ENCODE measurements at regions not wholly inside any gene's neighbourhood (a gene's known extent, or its start where the extent isn't known, plus 50 kb on each side); places are given as distances from the start of the nearest gene placed in this dataset.
A peak's percentile ranks its signal among the peaks of the same experiment; 100 is the strongest.
"Not testable (repeated sequence)": the region's sequence is repeated elsewhere in the genome, so short reads cannot be mapped to it uniquely, and the experiment has no call there.

GRCh38 chr2:138373993-138374408, 127.6 kb upstream of the SPOPL start:
- no peak overlapping the region for H3K27ac ChIP-seq
- DNase-seq (no peak), ATAC-seq (peak; percentile 43)
- H3K27me3 ChIP-seq = no peaks in the 10 kb centered on the region
- intact Hi-C loops (cut with DNase I) = no loop called here
- H3K4me1 ChIP-seq = no peaks in the 10 kb centered on the region
- H3K4me3 ChIP-seq = no peak overlapping the region
- H3K36me3 ChIP-seq = no peaks in the 10 kb centered on the region
- TF ChIP-seq, protein P1, sequence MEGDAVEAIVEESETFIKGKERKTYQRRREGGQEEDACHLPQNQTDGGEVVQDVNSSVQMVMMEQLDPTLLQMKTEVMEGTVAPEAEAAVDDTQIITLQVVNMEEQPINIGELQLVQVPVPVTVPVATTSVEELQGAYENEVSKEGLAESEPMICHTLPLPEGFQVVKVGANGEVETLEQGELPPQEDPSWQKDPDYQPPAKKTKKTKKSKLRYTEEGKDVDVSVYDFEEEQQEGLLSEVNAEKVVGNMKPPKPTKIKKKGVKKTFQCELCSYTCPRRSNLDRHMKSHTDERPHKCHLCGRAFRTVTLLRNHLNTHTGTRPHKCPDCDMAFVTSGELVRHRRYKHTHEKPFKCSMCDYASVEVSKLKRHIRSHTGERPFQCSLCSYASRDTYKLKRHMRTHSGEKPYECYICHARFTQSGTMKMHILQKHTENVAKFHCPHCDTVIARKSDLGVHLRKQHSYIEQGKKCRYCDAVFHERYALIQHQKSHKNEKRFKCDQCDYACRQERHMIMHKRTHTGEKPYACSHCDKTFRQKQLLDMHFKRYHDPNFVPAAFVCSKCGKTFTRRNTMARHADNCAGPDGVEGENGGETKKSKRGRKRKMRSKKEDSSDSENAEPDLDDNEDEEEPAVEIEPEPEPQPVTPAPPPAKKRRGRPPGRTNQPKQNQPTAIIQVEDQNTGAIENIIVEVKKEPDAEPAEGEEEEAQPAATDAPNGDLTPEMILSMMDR (IDR thresholded peaks at IDR 0.05) = peak; percentile 65
- H3K9me3 ChIP-seq = no peaks in the 10 kb centered on the region

DNA sequence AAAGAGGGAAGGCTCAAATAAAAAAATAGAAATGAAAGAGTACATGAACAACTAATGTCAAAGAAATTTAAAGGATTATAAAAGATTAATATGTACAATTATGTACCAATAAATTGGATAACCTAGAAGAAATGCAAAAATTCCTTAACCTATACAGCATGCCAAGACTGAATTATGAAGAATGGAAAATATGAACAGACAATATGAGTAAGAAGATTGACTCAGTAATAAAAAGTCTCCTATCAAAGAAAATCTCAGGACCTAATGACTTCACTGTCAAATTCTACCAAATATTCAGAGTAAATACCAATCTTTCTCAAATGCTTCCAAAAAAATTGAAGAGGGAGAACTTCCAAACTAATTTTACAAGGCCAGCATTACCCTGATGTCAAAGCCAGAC, 120.2 kb upstream of the SPOPL start:
- H3K36me3 ChIP-seq = no peaks in the 10 kb centered on the region
- intact Hi-C loops (cut with DNase I) = no loop called here
- no peak for DNase-seq
- H3K9me3 ChIP-seq = no peaks in the 10 kb centered on the region
- TF ChIP-seq, protein P1 (IDR thresholded peaks at IDR 0.05) = no peak
- no peak for ATAC-seq
- no peak overlapping the region for H3K4me3 ChIP-seq
- no peaks in the 10 kb centered on the region for H3K27me3 ChIP-seq
- H3K27ac ChIP-seq = no peak overlapping the region
- H3K4me1 ChIP-seq = no peaks in the 10 kb centered on the region

- TF ChIP-seq, protein P1 (IDR thresholded peaks at IDR 0.05) = no peak
- no peak overlapping the region for H3K4me3 ChIP-seq
Measured at GRCh38 chr2:138382672-138383071, 118.9 kb upstream of the SPOPL start.

DNA sequence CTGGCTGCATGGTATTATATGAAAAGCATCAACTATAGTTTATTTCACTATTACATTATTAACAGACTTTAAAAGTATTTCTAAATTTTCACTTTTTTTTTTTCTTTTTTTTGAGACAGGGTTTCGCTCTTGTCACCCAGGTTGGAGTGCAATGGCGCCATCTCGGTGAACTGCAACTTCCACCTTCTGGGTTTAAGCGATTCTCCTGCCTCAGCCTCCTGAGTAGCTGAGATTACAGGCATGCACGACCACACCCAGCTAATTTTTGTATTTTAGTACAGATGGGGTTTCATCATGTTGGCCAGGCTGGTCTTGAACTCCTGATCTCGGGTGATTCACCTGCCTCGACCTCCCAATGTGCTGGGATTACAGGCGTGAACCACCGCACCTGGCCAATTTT, 115.4 kb upstream of the SPOPL start:
- ATAC-seq; H3K4me1 ChIP-seq; H3K27ac ChIP-seq; DNase-seq; H3K4me3 ChIP-seq; H3K36me3 ChIP-seq; H3K9me3 ChIP-seq; H3K27me3 ChIP-seq; intact Hi-C loops (cut with DNase I): not testable (repeated sequence)

More at GRCh38 chr2:138382672-138383071, 118.9 kb upstream of the SPOPL start:
- Histone ChIP-seq H3K9me3 (no peaks in the 10 kb centered on the region), H3K27ac (no peak overlapping the region), H3K4me1 (no peaks in the 10 kb centered on the region), H3K36me3 (no peaks in the 10 kb centered on the region), H3K27me3 (no peaks in the 10 kb centered on the region)
- no peak for DNase-seq
- intact Hi-C loops (cut with DNase I) = no loop called here
- ATAC-seq = no peak

DNA sequence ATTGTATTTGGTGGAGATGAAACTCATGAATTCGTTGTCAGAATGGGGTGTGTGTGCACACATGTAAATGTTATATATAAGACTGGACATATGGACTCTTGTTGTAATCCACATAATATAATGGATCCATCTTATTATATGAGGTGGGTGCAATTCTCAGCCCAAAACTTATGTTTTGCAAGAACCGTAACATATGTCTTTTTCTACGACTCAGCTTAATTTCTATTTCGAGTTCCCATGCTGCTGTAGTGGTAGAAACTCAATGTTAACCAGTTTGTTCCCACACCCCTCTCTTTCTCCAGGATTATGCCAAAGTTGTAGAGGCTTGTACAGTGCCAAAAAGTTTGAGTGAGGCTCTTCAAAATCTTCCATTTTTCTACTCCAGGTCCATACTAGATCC, 112.5 kb upstream of the SPOPL start:
- no peaks in the 10 kb centered on the region for H3K9me3 ChIP-seq
- no peaks in the 10 kb centered on the region for H3K36me3 ChIP-seq
- intact Hi-C loops (cut with DNase I) = no loop called here
- no peaks in the 10 kb centered on the region for H3K27me3 ChIP-seq
- no peak overlapping the region for H3K27ac ChIP-seq
- no peak for ATAC-seq
- no peaks in the 10 kb centered on the region for H3K4me1 ChIP-seq
- DNase-seq = no peak
- no peak overlapping the region for H3K4me3 ChIP-seq
- TF ChIP-seq, protein P1 (IDR thresholded peaks at IDR 0.05) = no peak

- intact Hi-C loops (cut with DNase I) = no loop called here
- no peak overlapping the region for H3K4me3 ChIP-seq
- DNase-seq (no peak), ATAC-seq (no peak)
- H3K27ac ChIP-seq = no peak overlapping the region
- H3K27me3 ChIP-seq = no peaks in the 10 kb centered on the region
- TF ChIP-seq, protein P1 (IDR thresholded peaks at IDR 0.05) = no peak
- H3K36me3 ChIP-seq = no peaks in the 10 kb centered on the region
- H3K4me1 ChIP-seq = no peaks in the 10 kb centered on the region
- H3K9me3 ChIP-seq = no peaks in the 10 kb centered on the region
Measured at GRCh38 chr2:138390316-138390945, 111.1 kb upstream of the SPOPL start.
